ENCODE measurements at regions not wholly inside any gene's neighbourhood (a gene's known extent, or its start where the extent isn't known, plus 50 kb on each side); places are given as distances from the start of the nearest gene placed in this dataset.

DNA sequence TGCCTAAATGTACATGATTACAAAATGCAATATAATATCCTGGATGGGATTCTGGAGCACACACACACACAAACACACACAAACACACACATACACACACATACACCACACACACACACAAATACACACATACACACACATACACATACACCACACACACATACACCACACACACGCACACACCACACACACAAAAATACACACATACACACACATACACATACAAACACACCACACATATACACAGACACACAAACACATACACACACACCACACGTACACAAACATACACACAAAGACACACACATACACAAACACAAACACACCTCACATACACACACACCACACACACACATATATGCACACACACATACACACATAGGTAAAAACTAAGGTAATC is 134.6 kb upstream of the SYNDIG1 start:
- DNase-seq, result no peak

GRCh38 chr20:24332956-24333355 is 136.5 kb upstream of the SYNDIG1 start:
- DNase-seq, result no peak

- no peak for DNase-seq
Observed at GRCh38 chr20:24331939-24332338, 137.5 kb upstream of the SYNDIG1 start.

GRCh38 chr20:24328901-24329300 is 140.5 kb upstream of the SYNDIG1 start:
- no peak for DNase-seq

GRCh38 chr20:24321973-24322372 is 147.5 kb upstream of the SYNDIG1 start:
- DNase-seq, result no peak

DNA sequence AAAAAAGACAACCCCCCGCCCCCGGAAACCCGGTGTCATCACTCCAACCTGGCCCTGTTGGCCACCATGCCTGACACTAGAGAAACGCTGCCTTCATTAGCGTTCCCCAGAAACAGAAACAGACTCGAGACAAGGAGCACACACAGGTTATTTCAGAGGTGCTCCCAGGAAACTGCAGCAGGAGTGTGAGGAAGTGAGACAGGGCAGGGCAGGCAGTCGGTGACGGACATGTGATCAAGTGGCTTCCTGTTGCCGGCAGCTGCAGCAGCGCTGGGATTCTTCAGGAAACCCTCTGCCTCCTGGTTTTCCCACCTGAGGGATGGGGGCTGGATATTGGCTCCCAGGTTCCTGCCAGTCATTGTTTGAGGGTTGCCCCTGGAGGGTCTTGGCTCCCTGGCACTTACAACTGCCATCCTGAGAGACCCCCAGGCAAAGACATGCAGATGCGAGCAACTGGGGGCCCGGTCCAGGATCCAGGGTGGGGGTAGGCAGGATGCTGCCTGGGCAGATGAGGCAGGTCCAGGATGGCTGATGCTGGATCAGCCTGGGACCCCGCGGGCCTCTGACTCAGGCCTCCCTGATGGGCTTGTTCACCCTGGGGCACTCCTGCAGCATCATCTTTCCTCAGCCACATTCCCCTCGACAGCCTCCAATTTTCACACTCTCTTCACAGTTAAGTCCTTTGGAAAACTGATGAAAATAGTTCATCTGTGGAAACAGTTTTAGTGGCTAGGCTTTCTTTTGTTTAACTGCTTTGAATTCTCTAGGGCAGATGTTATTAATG is 150.7 kb upstream of the SYNDIG1 start:
- DNase-seq, result no peak

GRCh38 chr20:24317224-24317623 is 152.2 kb upstream of the SYNDIG1 start:
- DNase-seq, result no peak

- DNase-seq, result no peak
Observed at GRCh38 chr20:24316731-24317130, 152.7 kb upstream of the SYNDIG1 start.

GRCh38 chr20:24314053-24314452 is 155.4 kb upstream of the SYNDIG1 start:
- DNase-seq, result no peak

- no peak for DNase-seq
Observed at GRCh38 chr20:24309596-24309995, 159.8 kb upstream of the SYNDIG1 start.

DNA sequence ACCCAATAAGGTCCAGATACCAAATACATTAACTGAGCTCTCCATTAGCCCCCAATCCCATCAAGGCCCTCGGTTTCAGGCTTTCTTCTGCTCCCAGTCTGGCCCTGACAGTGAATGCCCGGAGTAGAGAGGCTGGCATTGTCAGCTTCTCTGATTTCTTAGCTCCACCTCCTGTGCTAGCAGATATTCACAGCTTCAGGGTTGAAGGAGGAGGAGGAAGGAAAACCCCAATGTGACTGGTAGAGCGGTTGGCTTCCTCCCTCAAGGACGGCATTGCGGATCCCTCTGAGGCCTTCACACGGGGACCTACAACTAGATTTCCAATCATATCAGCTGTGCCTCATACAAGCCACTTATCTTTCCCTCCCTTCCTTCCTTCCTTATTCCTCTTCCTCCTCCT is 164.1 kb upstream of the SYNDIG1 start:
- DNase-seq, result no peak

GRCh38 chr20:24304291-24304690 is 165.1 kb upstream of the SYNDIG1 start:
- DNase-seq, result no peak

DNA sequence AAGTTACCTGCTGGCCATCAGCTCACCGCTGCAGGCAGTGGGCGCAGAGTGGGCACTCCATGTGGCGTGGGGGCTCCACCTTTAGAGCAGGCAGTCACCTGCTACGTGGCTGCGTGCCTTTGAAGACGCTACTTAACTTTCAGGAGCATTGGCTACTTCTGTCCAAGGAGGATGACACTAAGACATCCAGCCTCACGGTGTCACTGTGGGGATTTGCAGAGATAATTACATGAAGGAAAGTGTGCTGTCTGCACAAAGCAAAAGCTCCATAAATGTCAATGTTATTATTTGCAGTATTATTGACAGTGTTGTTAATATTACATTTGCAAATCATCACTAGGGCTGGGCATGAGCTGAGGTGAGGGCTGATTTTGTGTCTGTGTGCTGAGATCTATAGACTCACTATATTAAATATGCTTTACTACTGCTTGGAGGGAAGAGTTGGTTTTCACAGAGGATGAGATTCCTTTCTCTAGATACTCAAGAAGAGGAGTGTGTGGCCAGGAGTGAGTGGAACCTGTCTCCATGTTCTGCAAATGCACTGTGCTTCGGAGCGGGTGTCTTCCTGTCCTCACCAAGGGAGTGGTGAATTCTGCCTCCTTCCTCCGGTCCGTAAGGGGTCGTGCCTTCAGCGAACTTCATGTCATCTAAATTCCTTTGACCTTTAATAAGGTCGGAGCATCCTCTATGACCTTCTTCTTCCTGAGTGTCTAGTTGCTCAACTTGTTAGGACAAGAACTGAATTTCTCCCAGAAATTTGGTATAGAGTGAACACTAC is 165.8 kb upstream of the SYNDIG1 start:
- no peak for DNase-seq

DNA sequence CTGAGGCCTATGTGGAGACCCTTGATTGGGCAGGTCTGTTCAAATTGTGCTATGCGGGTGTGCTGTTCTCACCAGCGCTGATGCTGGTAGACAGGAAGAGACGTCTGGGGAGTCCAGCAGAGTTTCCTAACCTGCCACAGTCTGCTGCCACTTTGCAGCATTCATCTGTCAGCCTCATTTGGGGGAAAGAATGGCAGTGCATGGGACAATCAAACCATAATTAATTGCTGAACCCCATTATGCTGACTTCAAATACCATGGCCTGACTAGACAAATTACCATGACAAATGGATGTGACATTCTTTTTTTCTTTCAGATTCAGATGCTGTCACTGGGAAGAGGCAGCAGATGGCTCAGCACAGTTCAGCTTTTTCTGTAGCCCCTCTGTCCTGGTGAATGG is 171.4 kb upstream of the SYNDIG1 start:
- DNase-seq, result no peak

GRCh38 chr20:24296477-24297261 is 172.8 kb upstream of the SYNDIG1 start:
- no peak for DNase-seq

DNA sequence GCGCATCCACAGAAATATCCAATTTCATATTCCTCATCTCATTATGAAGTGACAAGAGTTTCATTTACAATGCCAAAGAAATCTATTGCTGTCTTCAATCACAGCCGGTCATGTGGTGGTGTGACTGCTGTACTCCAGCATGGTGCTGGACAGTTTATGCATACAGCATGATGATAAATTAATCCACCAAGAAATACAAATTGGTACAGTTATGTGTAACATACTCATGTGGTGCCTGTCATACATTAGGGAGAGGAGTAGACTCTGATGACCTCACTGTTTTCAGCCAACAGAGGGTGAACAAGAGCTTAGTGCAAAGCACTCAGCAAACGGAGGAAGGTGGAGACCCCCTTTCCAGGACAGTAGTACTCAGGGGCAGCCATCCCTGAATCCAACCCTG is 178.4 kb upstream of the SYNDIG1 start:
- no peak for DNase-seq

DNA sequence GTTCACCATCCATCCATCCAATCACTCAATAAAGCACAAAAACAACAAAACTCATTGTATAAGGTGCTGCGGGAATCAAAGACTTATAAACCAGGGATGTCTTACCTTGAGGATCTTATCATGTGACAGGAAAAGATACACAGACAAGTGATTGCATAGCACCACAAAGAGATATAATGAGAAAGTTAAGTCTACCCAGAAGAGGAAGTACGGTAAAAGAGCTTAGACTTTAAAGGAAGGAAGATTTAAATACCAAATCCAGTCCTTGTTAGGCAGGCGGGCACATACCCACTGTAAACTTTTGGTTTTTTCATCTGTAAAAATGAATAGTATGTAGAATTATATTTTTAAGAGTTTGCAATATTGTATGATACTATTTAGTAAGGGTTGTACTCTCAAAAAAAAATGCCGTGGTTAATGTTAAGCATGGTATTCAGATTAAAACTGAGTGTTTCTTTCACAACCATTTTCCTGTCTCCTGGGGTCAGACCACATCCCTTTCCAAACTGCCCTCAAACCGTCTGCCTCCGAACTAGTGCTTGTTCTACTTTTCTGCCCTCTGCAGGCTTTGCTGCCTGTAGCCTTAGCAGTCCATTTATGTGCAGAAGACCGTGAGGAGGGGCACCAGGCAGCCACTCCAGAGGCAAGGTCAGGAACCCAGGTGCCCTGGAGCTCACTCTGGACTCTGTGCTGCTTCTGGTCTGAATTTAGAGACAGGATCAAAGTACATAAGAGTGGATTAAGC is 179.5 kb upstream of the SYNDIG1 start:
- DNase-seq, result no peak

- DNase-seq, result no peak
Observed at GRCh38 chr20:24283186-24283585, 186.2 kb upstream of the SYNDIG1 start.

DNA sequence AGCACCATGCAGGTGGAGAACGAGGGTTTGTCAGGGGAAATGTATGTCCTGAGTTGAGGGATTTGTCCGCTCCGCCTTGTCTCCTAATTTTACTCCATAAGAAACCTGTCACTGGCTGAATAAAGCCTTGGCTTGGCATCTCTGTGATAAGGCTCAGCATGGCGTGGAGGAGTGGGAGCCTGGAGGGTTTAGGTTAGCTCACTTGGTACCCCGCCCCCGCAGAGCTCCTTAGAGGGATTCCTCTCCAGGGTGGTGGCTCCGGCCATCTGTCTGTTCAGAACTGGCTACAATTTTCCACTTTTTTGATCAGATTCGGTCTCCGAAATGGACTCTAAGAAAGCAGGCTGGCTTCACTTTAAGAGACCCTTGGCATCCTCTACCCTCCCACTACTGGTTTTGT is 192.2 kb upstream of the SYNDIG1 start:
- DNase-seq, result no peak

DNA sequence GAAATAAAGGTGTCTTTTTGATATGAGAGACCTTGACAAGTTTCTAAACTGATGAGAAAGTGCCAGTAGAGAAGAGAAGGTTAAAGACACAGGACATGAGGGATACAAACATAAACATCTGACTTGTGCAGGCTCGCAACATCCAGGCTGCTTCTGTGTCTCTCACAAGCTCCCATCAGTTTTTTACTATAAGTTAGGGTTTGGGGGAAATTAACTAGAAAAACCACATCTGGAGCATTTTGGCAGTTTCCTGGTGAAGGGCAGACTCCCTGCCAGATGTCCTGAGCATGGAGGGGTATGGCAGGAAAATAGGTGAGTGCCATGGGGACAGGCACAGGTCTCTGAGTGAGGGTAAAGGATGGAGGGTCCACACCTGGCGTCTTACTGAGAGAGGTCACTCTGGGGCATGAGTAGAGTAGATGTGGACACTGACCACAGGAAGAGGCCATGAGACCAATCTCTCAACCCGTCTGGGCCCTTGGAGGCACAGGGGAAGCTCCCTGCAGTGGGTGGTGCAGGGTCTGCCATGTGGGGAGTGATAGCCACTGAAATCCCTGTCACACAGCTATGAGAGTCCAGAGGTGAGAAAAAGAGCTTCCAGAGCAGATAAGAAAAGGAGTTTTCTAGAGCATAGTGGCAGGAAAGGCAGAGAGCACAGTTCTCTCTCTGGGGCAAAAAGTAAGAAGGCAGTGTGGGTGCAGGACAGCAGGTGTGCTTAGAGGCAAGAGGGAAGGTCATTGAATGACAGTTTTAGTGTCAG is 193.3 kb upstream of the SYNDIG1 start:
- DNase-seq, result no peak

- no peak for DNase-seq
Observed at GRCh38 chr20:24273251-24273650, 196.2 kb upstream of the SYNDIG1 start.

DNA sequence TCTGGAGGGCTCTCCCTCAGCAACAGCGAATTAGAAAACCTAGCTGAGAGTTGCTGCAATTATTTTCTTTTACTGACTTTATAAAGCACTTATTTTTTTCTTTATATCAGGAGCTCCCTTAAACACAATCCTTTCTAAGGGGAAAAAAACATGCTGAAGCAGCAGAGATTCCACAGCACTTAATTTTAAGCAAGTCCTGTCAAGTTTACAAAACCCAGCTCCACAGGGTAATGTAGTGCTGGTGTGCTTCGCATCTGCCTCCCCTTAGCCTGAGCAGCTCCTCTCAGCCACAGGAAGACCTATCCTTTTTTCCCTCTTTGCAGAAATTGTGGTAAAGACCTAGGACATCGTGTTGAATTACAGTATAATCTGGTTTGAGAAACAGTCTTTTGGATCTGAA is 208.1 kb upstream of the SYNDIG1 start:
- no peak for DNase-seq
